HAP-1 (cell line): ENCODE measurements at regions not wholly inside any gene's neighbourhood (a gene's known extent, or its start where the extent isn't known, plus 50 kb on each side); places are given as distances from the start of the nearest gene placed in this dataset.
"Not testable (repeated sequence)": the region's sequence is repeated elsewhere in the genome, so short reads cannot be mapped to it uniquely, and the experiment has no call there.

Experiments
- DNase-seq, 2 experiments: peaks; one replicate each; pipeline ENCODE4 v3.0.0-alpha.2; 2016 to 2020; ENCODE audit warnings: low spot score in 2 of 2
- H3K27me3 ChIP-seq: fragments of 250-450 bp; sonication (Bioruptor Pico); 2 replicates; pipeline ENCODE4 v1.5.1; 2020; ENCODE audit warnings: low read depth, mild to moderate bottlenecking, moderate library complexity
- H3K36me3 ChIP-seq: fragments of 250-450 bp; sonication (Bioruptor Pico); replicated peaks from 2 replicates; pipeline ENCODE4 v1.5.1; 2020; ENCODE audit warnings: mild to moderate bottlenecking
- H3K4me1 ChIP-seq: fragments of 250-450 bp; sonication (Bioruptor Pico); 2 replicates; pipeline ENCODE4 v1.5.1; 2020; ENCODE audit warnings: mild to moderate bottlenecking
- H3K4me3 ChIP-seq: fragments of 250-450 bp; sonication (Bioruptor Pico); 2 replicates; pipeline ENCODE4 v1.5.1; 2020; ENCODE audit warnings: mild to moderate bottlenecking, moderate library complexity
- H3K9me3 ChIP-seq: fragments of 250-450 bp; sonication (Bioruptor Pico); 2 replicates; pipeline ENCODE4 v1.5.1; 2020; ENCODE audit warnings: mild to moderate bottlenecking, moderate library complexity
- in situ Hi-C: fragments of 300-500 bp; cut with MboI; formaldehyde crosslinking; loops from 3 replicates; pipeline ENCODE4 v1.14.3; 2020; ENCODE audit warnings: low sequenced_read_pairs, inconsistent platforms, mixed read lengths

GRCh38 chr9:78697618-78698017 is 400.7 kb downstream of the PSAT1 start:
- Histone ChIP-seq H3K27me3 (no peaks in the 10 kb centered on the region), H3K36me3 (no peaks in the 10 kb centered on the region), H3K4me1 (no peaks in the 10 kb centered on the region), H3K9me3 (no peaks in the 10 kb centered on the region), H3K4me3 (no peak overlapping the region)
- DNase-seq, result no peak
- in situ Hi-C loops, result no loop called here

- no peaks in the 10 kb centered on the region for H3K36me3 ChIP-seq
- DNase-seq, result no peak
- H3K4me1 ChIP-seq, result no peaks in the 10 kb centered on the region
- no peaks in the 10 kb centered on the region for H3K27me3 ChIP-seq
- no peak overlapping the region for H3K4me3 ChIP-seq
- H3K9me3 ChIP-seq, result no peaks in the 10 kb centered on the region
- in situ Hi-C loops, result no loop called here
Measured at GRCh38 chr9:78698371-78698770, 401.4 kb downstream of the PSAT1 start.

- H3K36me3 ChIP-seq, H3K4me3 ChIP-seq, H3K9me3 ChIP-seq, in situ Hi-C loops, DNase-seq, H3K27me3 ChIP-seq, H3K4me1 ChIP-seq: not testable (repeated sequence)
Measured at GRCh38 chr9:78699217-78699616, 402.3 kb downstream of the PSAT1 start.

GRCh38 chr9:78704153-78704552 is 407.2 kb downstream of the PSAT1 start:
- DNase-seq, result peak in 1 of 2 experiments; percentile 48
- in situ Hi-C loops, result not testable (repeated sequence)

GRCh38 chr9:78707080-78707479 is 410.2 kb downstream of the PSAT1 start:
- in situ Hi-C loops, result no loop called here
- no peak overlapping the region for H3K4me3 ChIP-seq
- H3K9me3 ChIP-seq, result no peaks in the 10 kb centered on the region

More at GRCh38 chr9:78704153-78704552, 407.2 kb downstream of the PSAT1 start:
- not testable (repeated sequence) for H3K36me3 ChIP-seq, H3K9me3 ChIP-seq, H3K27me3 ChIP-seq, H3K4me1 ChIP-seq, H3K4me3 ChIP-seq

GRCh38 chr9:78707481-78707991 is 410.6 kb downstream of the PSAT1 start:
- in situ Hi-C loops, result no loop called here
- no peak for DNase-seq
- Histone ChIP-seq H3K4me1 (no peaks in the 10 kb centered on the region), H3K27me3 (no peaks in the 10 kb centered on the region), H3K9me3 (no peaks in the 10 kb centered on the region), H3K36me3 (no peaks in the 10 kb centered on the region), H3K4me3 (no peak overlapping the region)

More at GRCh38 chr9:78707080-78707479, 410.2 kb downstream of the PSAT1 start:
- DNase-seq, result no peak
- H3K36me3 ChIP-seq, result no peaks in the 10 kb centered on the region
- no peaks in the 10 kb centered on the region for H3K4me1 ChIP-seq
- H3K27me3 ChIP-seq, result no peaks in the 10 kb centered on the region

- Histone ChIP-seq H3K4me3 (no peak overlapping the region), H3K27me3 (0 out of 2 replicates have a peak, but pooled peaks cover 2% of the 10 kb centered on the region), H3K9me3 (no peaks in the 10 kb centered on the region), H3K36me3 (no peaks in the 10 kb centered on the region), H3K4me1 (no peaks in the 10 kb centered on the region)
- in situ Hi-C loops, result no loop called here
- DNase-seq, result no peak
Measured at GRCh38 chr9:78712903-78713613, 416.1 kb downstream of the PSAT1 start.

- DNase-seq, result no peak
- no peak overlapping the region for H3K4me3 ChIP-seq
Measured at GRCh38 chr9:78713614-78714405, 416.9 kb downstream of the PSAT1 start.

GRCh38 chr9:78714576-78714975 is 417.7 kb downstream of the PSAT1 start:
- Histone ChIP-seq H3K27me3 (0 out of 2 replicates have a peak, but pooled peaks cover 2% of the 10 kb centered on the region), H3K9me3 (no peaks in the 10 kb centered on the region), H3K4me3 (no peak overlapping the region), H3K4me1 (no peaks in the 10 kb centered on the region), H3K36me3 (no peaks in the 10 kb centered on the region)
- in situ Hi-C loops, result no loop called here
- DNase-seq, result no peak

More at GRCh38 chr9:78713614-78714405, 416.9 kb downstream of the PSAT1 start:
- in situ Hi-C loops, result no loop called here
- Histone ChIP-seq H3K27me3 (0 out of 2 replicates have a peak, but pooled peaks cover 2% of the 10 kb centered on the region), H3K4me1 (no peaks in the 10 kb centered on the region), H3K36me3 (no peaks in the 10 kb centered on the region), H3K9me3 (no peaks in the 10 kb centered on the region)

GRCh38 chr9:78719029-78719428 is 422.1 kb downstream of the PSAT1 start:
- H3K36me3 ChIP-seq, H3K27me3 ChIP-seq, H3K4me3 ChIP-seq, in situ Hi-C loops, H3K9me3 ChIP-seq, H3K4me1 ChIP-seq, DNase-seq: not testable (repeated sequence)

- no peak overlapping the region for H3K4me3 ChIP-seq
Measured at GRCh38 chr9:78724896-78725295, 428.0 kb downstream of the PSAT1 start.

GRCh38 chr9:78725503-78725902 is 428.6 kb downstream of the PSAT1 start:
- Histone ChIP-seq H3K27me3 (no peaks in the 10 kb centered on the region), H3K4me3 (no peak overlapping the region), H3K9me3 (no peaks in the 10 kb centered on the region), H3K4me1 (no peaks in the 10 kb centered on the region), H3K36me3 (no peaks in the 10 kb centered on the region)
- in situ Hi-C loops, result no loop called here
- no peak for DNase-seq

More at GRCh38 chr9:78724896-78725295, 428.0 kb downstream of the PSAT1 start:
- in situ Hi-C loops, result no loop called here
- H3K27me3 ChIP-seq, result no peaks in the 10 kb centered on the region
- DNase-seq, result no peak
- H3K9me3 ChIP-seq, result no peaks in the 10 kb centered on the region
- no peaks in the 10 kb centered on the region for H3K4me1 ChIP-seq
- no peaks in the 10 kb centered on the region for H3K36me3 ChIP-seq

GRCh38 chr9:78745331-78745730 is 448.4 kb downstream of the PSAT1 start:
- no peak overlapping the region for H3K4me3 ChIP-seq
- in situ Hi-C loops, result no loop called here
- no peak for DNase-seq
- no peaks in the 10 kb centered on the region for H3K4me1 ChIP-seq
- no peaks in the 10 kb centered on the region for H3K9me3 ChIP-seq
- no peaks in the 10 kb centered on the region; the same call in none of the 2 replicates for H3K27me3 ChIP-seq
- H3K36me3 ChIP-seq, result no peaks in the 10 kb centered on the region

GRCh38 chr9:78746010-78746409 is 449.1 kb downstream of the PSAT1 start:
- H3K9me3 ChIP-seq, result no peaks in the 10 kb centered on the region
- H3K36me3 ChIP-seq, result no peaks in the 10 kb centered on the region
- in situ Hi-C loops, result no loop called here
- H3K4me1 ChIP-seq, result no peaks in the 10 kb centered on the region
- no peak overlapping the region for H3K4me3 ChIP-seq
- no peak for DNase-seq
- H3K27me3 ChIP-seq, result no peaks in the 10 kb centered on the region; the same call in none of the 2 replicates
